ENCODE measurements at regions not wholly inside any gene's neighbourhood (a gene's known extent, or its start where the extent isn't known, plus 50 kb on each side); places are given as distances from the start of the nearest gene placed in this dataset.
A peak's percentile ranks its signal among the peaks of the same experiment; 100 is the strongest.
"Not testable (repeated sequence)": the region's sequence is repeated elsewhere in the genome, so short reads cannot be mapped to it uniquely, and the experiment has no call there.

DNA sequence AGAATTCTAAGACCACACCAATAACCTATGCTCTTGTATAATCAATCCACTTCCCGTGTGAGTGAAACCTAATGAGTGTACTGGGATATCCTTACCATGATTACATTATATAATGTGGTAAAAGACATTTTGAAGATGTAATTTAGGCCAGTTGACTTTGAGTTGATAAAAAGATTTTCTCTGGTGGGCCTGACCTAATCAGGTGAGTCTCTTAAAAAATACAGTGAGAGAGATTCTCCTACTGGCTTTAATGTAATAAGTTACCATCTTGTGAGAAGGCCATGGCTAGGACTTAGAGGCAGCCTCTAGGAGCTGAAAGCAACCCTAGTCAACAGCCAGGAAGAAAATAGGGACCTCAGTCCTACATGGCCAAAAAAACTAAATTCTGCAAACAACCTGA is 847.7 kb upstream of the HS3ST5 start:
- H3K36me3 ChIP-seq (ENCODE audit: insufficient read depth, low read length): no peaks in the 10 kb centered on the region
- no peak overlapping the region for H3K4me3 ChIP-seq
- H3K27ac ChIP-seq: no peak overlapping the region
- DNase-seq (ENCODE audit: low read depth, low spot score): no peak
- H3K9ac ChIP-seq (ENCODE audit: insufficient read length): no peak overlapping the region
- TF ChIP-seq FOXP2 (optimal IDR thresholded peaks at IDR 0.05; ENCODE audit: control extremely low read depth, extremely low read length, insufficient read depth): no peak
- no peak for TF ChIP-seq EZH2 (IDR thresholded peaks at IDR 0.05)
- no peak for TF ChIP-seq POLR2AphosphoS5 (IDR thresholded peaks at IDR 0.05; ENCODE audit: borderline replicate concordance, low read depth, low read length)
- H3K9me3 ChIP-seq (ENCODE audit: low read depth, low read length): no peaks in the 10 kb centered on the region

DNA sequence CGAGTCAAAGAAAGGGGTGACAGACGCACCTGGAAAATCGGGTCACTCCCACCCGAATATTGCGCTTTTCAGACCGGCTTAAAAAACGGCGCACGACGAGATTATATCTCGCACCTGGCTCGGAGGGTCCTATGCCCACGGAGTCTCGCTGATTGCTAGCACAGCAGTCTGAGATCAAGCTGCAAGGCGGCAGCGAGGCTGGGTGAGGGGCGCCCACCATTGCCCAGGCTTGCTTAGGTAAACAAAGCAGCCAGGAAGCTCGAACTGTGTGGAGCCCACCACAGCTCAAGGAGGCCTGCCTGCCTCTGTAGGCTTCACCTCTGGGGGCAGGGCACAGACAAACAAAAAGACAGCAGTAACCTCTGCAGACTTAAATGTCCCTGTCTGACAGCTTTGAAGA is 832.6 kb upstream of the HS3ST5 start:
- not testable (repeated sequence) for H3K9ac ChIP-seq (ENCODE audit: insufficient read length); H3K27ac ChIP-seq; H3K36me3 ChIP-seq (ENCODE audit: insufficient read depth, low read length); H3K4me3 ChIP-seq; DNase-seq (ENCODE audit: low read depth, low spot score); H3K9me3 ChIP-seq (ENCODE audit: low read depth, low read length)

DNA sequence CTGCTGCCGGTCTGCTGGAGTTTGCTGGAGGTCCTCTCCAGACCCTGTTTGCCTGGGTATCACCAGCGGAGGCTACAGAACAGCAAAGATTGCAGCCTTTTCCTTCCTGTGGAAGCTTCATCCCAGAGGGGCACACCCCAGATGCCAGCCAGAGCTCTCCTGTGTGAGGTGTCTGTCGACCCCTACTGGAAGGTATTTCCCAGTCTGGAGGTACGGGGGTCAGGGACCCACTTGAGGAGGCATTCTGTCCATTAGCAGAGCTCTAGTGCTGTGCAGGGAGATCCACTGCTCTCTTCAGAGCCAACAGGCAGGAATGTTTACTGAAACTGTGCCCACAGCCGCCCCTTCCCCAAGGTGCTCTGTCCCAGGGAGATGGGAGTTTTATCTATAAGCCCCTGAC is 823.1 kb upstream of the HS3ST5 start:
- H3K9me3 ChIP-seq (ENCODE audit: low read depth, low read length); DNase-seq (ENCODE audit: low read depth, low spot score); H3K9ac ChIP-seq (ENCODE audit: insufficient read length); H3K4me3 ChIP-seq; H3K27ac ChIP-seq; H3K36me3 ChIP-seq (ENCODE audit: insufficient read depth, low read length): not testable (repeated sequence)

DNA sequence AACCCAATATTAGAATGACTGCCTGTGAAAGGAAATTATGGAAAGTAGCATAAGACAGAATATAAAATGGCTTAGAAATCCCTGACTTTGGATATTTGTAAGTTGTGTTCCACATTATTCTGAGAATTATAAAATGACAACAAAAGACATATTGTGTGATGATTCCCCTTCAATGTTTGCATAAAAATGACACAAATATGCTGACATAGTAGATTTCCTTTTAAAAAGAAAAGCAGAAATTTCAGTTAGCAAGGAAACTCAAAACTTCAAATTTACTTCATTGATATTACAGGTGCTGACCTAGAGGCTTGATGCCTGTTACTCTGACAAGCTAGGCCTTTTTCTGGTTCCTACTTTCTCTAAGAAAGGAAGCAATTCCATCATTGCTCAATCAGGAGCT is 816.9 kb upstream of the HS3ST5 start:
- no peak for TF ChIP-seq POLR2AphosphoS5 (IDR thresholded peaks at IDR 0.05; ENCODE audit: borderline replicate concordance, low read depth, low read length)
- no peak for TF ChIP-seq EZH2 (IDR thresholded peaks at IDR 0.05)
- TF ChIP-seq FOXP2 (optimal IDR thresholded peaks at IDR 0.05; ENCODE audit: control extremely low read depth, extremely low read length, insufficient read depth): no peak

DNA sequence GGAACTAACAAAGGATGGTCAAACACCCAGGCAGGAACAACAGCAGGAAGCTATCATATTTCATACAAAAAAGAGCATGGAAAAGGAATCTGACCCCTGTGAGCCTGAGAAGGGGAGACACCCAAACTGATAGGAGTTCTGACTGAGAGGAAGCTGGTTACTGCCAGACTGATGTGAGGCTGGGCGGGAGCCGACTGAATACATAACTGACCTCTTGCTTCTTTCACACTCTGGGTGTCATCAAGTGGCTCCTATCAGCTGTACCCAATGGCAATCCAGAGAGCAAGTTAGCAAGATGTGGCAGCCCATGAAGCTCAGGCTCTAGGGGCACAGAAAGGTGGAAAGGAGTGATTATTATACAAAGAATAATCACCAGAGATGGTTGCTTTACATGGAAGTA is 795.1 kb upstream of the HS3ST5 start:
- Histone ChIP-seq H3K4me3 (no peak overlapping the region), H3K36me3 (ENCODE audit: insufficient read depth, low read length) (no peaks in the 10 kb centered on the region), H3K9me3 (ENCODE audit: low read depth, low read length) (no peaks in the 10 kb centered on the region), H3K27ac (no peak overlapping the region), H3K9ac (ENCODE audit: insufficient read length) (no peak overlapping the region)
- no peak for DNase-seq (ENCODE audit: low read depth, low spot score)
- TF ChIP-seq EZH2 (IDR thresholded peaks at IDR 0.05) (no peak), POLR2AphosphoS5 (IDR thresholded peaks at IDR 0.05; ENCODE audit: borderline replicate concordance, low read depth, low read length) (no peak), FOXP2 (optimal IDR thresholded peaks at IDR 0.05; ENCODE audit: control extremely low read depth, extremely low read length, insufficient read depth) (no peak)

More for the DNA sequence above, 816.9 kb upstream of the HS3ST5 start:
- Histone ChIP-seq H3K9ac (ENCODE audit: insufficient read length) (no peak overlapping the region), H3K9me3 (ENCODE audit: low read depth, low read length) (no peaks in the 10 kb centered on the region), H3K36me3 (ENCODE audit: insufficient read depth, low read length) (no peaks in the 10 kb centered on the region), H3K27ac (no peak overlapping the region), H3K4me3 (no peak overlapping the region)
- DNase-seq (ENCODE audit: low read depth, low spot score): no peak

DNA sequence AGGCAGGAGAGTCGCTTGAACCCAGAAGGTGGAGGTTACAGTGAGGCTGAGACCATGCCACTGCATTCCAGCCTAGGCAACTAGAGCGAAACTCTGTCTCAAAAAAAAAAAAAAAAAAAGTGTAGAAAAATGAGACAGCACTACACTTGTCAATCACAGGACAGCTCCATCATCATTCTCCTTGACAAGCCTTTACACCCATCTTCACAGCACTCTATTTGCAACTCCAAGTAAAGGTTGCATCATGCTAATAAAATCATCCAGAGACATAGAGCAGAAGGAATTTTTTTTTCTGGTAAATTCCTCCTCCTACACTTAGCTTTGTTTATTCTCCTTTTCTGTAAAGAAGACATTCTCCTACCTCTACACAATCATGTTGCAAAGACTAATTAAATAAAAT is 791.0 kb upstream of the HS3ST5 start:
- Histone ChIP-seq H3K4me3 (no peak overlapping the region), H3K27ac (no peak overlapping the region; the same call in 1 of the 2 replicates), H3K36me3 (ENCODE audit: insufficient read depth, low read length) (no peaks in the 10 kb centered on the region), H3K9ac (ENCODE audit: insufficient read length) (no peak overlapping the region), H3K9me3 (ENCODE audit: low read depth, low read length) (no peaks in the 10 kb centered on the region)
- peak; percentile 14 for DNase-seq (ENCODE audit: low read depth, low spot score)
- TF ChIP-seq EZH2 (IDR thresholded peaks at IDR 0.05) (no peak), FOXP2 (optimal IDR thresholded peaks at IDR 0.05; ENCODE audit: control extremely low read depth, extremely low read length, insufficient read depth) (no peak), POLR2AphosphoS5 (IDR thresholded peaks at IDR 0.05; ENCODE audit: borderline replicate concordance, low read depth, low read length) (no peak)

DNA sequence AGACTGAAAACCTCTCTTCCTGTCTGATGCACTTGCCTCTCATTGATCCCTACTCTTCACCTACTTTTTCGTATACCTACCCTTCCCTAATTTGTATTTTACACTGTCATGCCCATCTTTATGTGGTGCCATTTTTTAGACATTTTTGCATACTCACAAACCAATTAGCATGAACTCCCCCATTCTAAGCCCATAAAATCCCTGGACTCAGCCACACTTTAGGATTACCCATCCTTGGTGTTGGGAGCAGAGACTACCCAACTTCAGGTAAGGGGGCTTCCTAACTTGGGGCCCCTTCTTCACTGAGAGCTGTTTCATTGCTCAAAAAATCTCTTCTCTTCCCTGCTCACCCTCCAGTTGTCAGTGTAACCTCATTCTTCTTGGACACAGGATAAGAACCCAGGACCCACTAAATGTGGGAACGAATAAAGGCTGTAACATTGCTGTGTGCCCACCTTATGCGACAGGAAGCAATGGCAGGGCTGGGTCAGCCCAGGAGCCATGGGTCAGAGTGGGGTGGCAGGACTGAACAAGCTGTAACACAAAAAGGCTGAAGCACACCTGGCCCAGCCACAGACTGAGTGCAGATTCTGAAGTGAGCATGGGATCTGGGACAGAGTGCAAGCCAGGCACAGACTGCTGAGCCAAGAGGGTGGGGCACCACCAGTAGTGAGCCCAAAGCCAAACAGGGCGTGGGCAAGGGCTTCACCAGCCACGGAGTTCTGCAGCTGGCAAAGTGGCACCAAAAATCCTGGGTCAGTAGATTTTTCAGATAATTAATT is 789.1 kb upstream of the HS3ST5 start:
- TF ChIP-seq FOXP2 (optimal IDR thresholded peaks at IDR 0.05; ENCODE audit: control extremely low read depth, extremely low read length, insufficient read depth): no peak
- no peak for TF ChIP-seq EZH2 (IDR thresholded peaks at IDR 0.05)
- no peak for TF ChIP-seq POLR2AphosphoS5 (IDR thresholded peaks at IDR 0.05; ENCODE audit: borderline replicate concordance, low read depth, low read length)

DNA sequence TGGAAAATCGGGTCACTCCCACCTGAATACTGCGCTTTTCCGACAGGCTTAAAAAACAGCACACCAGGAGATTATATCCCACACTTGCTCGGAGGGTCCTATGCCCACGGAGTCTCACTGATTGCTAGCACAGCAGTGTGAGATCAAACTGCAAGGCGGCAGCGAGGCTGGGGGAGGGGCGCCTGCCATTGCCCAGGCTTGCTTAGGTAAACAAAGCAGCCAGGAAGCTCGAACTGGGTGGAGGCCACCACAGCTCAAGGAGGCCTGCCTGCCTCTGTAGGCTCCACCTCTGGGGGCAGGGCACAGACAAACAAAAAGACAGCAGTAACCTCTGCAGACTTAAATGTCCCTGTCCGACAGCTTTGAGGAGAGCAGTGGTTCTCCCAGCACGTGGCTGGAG is 778.7 kb upstream of the HS3ST5 start:
- not testable (repeated sequence) for DNase-seq (ENCODE audit: low read depth, low spot score); H3K9ac ChIP-seq (ENCODE audit: insufficient read length); H3K36me3 ChIP-seq (ENCODE audit: insufficient read depth, low read length); H3K27ac ChIP-seq; H3K9me3 ChIP-seq (ENCODE audit: low read depth, low read length); H3K4me3 ChIP-seq

More for the DNA sequence above, 789.1 kb upstream of the HS3ST5 start:
- no peaks in the 10 kb centered on the region for H3K36me3 ChIP-seq (ENCODE audit: insufficient read depth, low read length)
- H3K4me3 ChIP-seq: no peak overlapping the region
- H3K27ac ChIP-seq: no peak overlapping the region
- no peak for DNase-seq (ENCODE audit: low read depth, low spot score)
- no peaks in the 10 kb centered on the region for H3K9me3 ChIP-seq (ENCODE audit: low read depth, low read length)
- H3K9ac ChIP-seq (ENCODE audit: insufficient read length): no peak overlapping the region

DNA sequence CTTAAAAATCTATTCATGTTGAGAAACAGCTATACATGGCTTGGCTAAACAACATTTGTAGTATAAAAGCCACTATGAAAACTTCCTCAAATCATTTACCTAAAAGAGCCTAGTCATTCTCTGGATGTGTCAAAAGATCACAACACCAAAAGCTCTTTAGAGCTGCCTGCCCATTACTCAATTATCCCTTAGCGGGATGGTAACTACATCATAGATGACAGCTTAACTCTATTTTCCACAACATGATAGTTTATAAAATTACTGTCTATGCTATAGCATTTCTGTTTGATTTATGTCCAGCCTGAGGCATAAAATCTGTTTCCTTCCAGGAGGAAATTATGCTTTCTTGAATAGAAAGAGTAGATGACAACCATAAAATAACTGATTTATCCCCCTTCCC is 777.6 kb upstream of the HS3ST5 start:
- DNase-seq (ENCODE audit: low read depth, low spot score): peak; percentile 40
- TF ChIP-seq FOXP2 (optimal IDR thresholded peaks at IDR 0.05; ENCODE audit: control extremely low read depth, extremely low read length, insufficient read depth): no peak
- no peak for TF ChIP-seq POLR2AphosphoS5 (IDR thresholded peaks at IDR 0.05; ENCODE audit: borderline replicate concordance, low read depth, low read length)
- no peak for TF ChIP-seq EZH2 (IDR thresholded peaks at IDR 0.05)

More for the DNA sequence above, 777.6 kb upstream of the HS3ST5 start:
- Histone ChIP-seq H3K36me3 (ENCODE audit: insufficient read depth, low read length) (no peaks in the 10 kb centered on the region), H3K9ac (ENCODE audit: insufficient read length) (no peak overlapping the region), H3K9me3 (ENCODE audit: low read depth, low read length) (no peaks in the 10 kb centered on the region), H3K4me3 (no peak overlapping the region), H3K27ac (no peak overlapping the region)

Data from SK-N-MC (cell line).